ENCODE measurements at regions not wholly inside any gene's neighbourhood (a gene's known extent, or its start where the extent isn't known, plus 50 kb on each side); places are given as distances from the start of the nearest gene placed in this dataset.

DNA sequence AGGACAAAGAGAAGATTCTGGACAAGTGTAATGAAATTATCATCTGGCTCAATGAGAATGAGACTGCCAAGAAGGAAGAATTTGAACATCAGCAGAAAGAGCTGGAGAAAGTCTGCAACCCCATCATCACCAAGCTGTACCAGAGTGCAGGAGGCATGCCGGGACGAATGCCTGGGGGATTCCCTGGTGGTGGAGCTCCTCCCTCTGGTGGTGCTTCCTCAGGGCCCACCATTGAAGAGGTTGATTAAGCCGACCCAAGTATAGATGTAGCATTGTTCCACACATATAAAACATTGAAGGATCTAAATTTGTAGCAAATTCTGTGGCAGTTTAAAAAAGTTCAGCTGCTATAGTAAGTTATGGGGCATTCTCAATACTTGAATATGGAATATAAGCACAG lies 174.3 kb upstream of the CCND2 start:
- DNase-seq: no peak

DNA sequence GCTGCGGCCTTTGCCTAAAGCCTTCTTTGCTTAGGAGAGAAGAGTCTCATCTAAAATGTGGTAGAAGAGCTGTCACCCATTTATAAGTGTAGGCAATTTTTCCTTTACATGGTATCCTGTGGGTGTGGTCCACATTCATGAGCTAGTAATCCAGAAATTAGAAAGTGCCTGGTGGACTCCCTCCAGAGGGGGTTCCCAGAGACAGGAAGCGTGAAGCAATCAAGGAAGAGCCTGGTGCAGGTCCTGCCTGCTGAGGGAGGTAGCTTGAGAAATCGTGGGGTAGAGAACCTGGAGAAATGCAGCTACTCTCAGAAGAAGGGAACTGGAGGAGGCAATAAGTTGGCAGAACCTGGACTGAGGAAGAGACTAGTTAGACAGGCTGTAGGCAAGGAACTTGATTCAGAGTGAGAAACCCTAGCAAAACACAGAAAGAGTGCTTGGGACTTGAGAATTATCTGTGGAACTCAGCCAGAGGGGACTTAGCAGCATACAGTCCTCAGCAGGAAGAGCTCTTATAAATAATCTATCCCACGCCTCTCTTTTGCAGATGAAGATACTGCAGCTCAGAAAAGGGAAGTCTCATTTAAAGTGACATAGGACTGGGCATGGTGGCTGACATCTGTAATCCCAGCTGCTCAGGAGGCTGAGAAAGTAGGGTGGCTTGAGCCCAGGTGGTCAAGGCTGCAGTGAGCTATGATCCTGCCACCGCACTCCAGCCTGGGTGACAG lies 182.4 kb upstream of the CCND2 start:
- no peak for DNase-seq

GRCh38 chr12:4089956-4090355 lies 183.6 kb upstream of the CCND2 start:
- DNase-seq: no peak

- no peak for DNase-seq
Measured at GRCh38 chr12:4089121-4089606, 184.4 kb upstream of the CCND2 start.

DNA sequence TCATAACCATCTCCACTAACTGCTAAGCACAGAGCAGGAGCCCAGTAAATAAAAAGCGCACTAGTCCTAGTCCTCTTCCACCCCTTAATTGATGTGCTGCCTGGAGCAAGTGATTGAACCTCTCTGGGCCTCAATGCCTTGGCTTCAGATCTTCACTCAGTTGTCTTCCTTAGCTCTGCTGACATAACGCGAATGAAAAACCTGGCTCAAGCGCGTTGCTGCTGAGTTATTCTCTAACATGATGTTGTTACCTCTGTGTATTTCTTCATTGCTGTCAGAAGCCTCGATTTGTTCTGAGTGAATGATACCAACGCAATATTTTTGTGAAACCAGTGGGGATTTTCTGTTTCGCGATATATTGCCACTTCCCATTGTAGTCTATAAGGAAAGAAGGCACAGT lies 185.1 kb upstream of the CCND2 start:
- no peak for DNase-seq

DNA sequence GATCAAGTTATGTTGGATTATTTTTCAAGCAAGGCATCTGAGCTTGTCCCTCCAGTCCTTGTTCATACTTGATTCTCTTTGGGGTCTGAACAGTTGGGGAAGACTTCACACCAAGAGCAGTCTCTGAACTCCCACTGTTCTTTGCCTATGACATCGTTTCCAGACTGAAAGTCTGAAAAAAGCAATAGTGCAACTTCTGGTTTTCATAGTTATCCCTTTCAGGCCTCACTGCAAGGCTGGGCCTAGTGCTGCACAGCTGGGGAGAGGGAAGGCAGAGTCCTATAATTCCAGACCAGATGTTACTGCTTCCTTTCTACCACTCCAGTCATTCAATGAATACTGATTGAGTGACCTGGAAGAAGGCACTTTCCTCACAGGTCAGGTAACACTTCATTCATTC lies 187.1 kb upstream of the CCND2 start:
- no peak for DNase-seq

GRCh38 chr12:4084573-4084972 lies 189.0 kb upstream of the CCND2 start:
- no peak for DNase-seq

DNA sequence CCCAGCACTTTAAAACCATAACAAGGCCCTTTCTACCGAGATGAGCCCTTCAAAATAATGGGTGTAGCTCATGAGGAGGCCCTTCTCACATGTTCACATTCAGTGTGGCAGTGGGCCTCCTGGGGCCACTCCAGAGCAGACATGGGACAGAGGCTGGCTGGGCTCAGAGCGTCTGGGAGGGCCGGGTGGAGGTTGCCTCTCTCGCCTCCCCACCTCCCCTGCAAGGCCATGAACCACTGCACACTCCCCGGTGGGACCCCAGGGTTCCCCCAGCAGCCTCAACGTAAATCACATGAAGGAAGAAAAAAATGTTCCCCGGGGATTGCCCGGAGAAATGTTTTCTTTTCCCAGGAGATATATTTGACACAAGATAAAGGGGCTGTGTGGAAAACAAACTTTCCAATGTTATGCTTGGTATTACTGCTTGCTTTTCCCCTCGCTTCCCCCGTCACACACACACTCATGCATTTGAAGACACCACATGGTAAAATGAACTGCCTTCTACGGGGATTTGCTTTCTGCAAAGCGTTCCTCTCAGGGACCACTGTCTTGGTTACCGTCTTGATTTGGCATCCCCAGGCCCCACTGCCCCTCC lies 190.7 kb upstream of the CCND2 start:
- no peak for DNase-seq

DNA sequence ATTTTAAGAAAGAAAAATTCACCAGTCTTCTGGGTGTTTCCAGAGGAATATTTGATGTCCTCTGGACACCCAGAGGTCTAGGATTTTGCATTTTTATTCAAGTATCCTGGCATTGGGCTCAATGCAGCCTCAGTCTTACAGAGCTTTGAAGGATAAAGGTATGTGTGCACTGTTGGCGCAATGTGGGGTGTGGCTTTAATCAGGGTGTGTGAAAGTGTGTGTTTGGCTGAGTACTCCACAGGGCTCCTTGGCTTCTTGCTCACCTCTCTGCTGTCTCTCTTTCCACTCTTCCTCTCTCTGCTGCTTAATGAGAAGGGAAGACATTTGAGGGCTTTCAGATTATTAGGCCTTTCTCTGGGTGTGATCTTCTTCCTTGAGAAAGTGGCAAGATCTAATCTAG lies 193.3 kb upstream of the CCND2 start:
- DNase-seq: no peak

DNA sequence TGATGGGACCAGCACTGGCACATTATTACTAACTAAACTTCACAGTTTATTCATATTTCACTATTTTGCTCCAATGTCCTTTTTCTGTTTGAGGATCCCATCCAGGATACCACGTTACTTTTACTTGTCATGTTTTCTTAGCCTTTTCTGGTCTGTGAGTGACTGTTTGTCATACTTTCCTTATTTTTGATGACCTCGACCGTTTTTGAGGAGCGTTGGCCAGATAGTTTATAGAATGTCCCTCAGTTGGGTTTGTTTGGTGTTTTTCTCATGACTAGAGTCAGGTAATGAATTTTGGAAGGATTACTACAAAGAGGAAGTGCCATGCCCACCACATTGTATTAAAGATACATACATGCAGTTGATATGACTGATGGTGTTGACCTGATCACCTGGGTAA lies 199.4 kb upstream of the CCND2 start:
- no peak for DNase-seq

DNA sequence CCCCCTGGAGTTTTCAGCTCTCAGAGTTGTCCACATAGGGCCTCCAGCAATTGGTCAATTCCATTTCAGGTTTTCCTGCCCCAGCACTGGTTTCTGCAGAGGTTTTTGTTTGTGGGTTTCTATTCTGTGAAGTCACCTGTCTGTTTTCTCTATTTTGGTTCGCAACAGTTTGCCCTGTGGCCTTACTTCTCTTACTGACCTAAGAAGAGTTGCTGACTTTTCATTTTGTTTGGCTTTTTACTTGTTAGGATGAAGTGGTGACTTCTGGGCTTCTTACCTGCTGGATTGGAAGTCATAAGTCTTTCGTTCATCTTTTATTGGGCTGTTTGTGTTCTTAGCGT lies 196.4 kb upstream of the PARP11 start:
- DNase-seq: no peak

- DNase-seq: no peak
Measured at GRCh38 chr12:4068981-4069669, 195.9 kb upstream of the PARP11 start.

GRCh38 chr12:4064008-4064407 lies 190.8 kb upstream of the PARP11 start:
- no peak for DNase-seq

DNA sequence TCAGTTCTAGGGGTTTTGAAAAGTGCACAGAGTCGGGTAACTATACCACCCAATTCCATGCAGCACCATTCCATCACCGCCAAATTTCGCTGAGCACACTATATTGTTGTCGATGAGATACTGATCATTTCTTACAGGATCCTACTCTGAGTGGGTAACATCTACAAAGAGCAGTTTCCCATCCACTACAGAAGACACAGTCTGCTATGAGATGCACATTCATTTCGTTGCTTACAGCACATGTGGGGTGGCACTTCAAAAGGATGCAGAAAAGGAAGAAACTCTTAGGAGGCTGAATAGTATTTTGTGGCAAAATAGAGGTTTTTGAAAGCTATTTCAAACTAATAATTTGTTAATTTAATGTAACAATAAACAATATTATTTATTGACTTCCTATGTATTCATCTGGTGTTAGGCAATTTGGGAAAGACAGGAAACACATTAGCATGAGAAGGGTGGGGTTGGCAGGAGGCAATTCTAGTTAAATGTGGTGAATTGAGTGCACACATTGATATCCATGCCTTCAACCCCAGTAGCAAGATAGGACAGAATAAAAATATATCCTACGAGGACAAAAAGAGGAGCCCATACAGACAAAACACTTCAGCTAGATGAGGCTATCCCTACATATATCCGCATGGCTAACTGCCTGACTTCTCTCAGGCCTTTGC lies 186.8 kb upstream of the PARP11 start:
- no peak for DNase-seq

DNA sequence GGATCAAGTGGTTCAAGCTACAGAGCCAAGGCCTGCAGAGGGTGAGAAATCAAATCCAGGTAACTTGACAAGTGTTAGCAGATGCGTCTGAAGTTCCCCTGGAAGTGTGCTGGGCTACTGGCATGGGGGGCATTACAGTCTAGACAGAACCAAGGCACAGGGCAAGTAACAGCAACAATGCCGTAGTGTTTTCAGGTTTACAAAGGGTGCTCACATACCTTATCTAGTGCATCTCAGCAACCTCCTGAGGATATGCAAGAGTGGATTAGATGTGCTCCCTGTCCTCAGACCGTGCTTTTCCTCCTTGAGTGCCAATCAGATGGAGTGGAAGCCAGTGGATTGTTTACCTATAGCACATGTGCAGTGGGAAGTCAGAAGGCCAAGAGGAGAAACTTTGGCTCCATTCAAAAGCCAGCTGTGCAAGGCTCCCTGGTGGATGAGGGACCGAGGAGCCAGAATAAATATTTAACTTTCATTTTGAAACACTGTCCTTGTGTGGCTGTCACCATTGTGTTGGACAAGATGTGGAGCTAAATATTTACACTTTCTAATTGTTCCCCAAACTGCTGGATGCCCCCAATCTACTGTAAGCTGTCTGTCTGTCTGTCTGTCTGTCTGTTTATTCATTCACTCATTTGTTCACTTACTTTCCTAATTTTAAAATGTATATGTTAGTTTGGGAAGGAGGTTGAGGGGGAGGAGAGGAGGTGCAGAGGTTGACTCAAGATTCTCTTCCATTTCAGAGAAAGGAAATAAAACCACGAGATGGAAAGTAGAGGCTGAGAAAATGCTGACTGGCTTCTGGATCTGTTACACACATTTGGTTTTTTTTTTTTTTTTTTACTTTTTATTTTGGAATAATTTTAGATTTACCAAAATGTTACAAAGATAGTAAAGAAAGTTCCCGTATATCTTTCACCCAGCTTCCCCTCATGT lies 184.0 kb upstream of the PARP11 start:
- DNase-seq: no peak

DNA sequence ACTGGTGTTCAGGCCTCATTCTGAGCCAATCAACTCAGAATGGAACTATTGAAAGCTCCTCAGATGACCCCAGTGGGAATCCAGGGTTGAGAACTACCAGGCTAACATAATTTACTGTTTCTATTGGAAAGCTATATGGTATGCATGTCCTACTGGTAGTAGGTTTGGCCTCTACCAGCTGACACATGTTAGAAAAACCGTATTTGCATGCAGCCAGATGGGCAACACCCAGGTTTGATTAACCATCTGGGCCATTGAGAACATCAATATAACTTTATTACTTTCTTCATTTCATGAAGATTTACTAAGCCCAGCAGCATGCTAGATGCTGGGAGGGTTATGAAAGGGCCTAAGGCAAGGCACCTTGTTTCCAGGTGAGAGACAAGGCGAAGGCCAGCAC lies 181.4 kb upstream of the PARP11 start:
- no peak for DNase-seq

DNA sequence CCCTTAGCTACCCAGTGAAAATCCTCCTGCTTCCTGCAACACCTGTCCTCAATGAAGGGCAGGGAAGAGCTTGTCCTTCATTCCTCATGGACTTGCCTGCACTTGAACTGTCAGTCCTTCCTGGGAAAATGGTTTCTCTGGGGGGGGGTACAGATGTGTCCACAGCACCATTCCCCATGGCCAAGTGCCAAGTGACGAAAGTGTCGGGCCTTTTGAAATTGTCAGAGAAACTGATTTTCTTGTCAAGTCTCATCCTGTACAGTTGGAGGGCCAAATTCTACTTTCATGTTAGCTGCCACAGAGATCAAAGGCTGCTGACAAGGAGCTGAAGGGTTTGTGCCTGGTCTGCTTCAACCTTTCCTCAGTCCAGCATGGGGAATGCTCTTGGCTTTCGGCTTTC lies 179.5 kb upstream of the PARP11 start:
- no peak for DNase-seq

DNA sequence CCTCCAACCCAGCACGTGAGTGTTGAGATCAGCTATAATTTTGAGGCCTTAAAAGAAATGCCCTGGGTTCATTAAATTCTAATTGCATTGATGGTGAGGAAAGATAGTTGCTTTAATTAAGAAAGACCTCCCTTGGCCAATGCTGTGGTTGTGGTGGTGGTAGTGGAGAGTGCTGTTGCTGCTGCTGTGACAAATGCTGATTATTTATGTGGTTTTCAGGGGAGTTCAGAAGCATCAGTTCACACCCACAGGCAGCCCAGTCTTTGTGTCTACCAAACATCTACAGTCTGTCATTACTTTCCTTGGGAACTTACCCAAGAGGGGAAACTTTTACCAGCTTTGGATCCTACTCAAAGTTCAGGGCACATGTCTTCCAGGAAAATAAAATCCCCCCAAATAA lies 178.4 kb upstream of the PARP11 start:
- DNase-seq: no peak

- DNase-seq: no peak
Measured at GRCh38 chr12:4050340-4050739, 177.1 kb upstream of the PARP11 start.

DNA sequence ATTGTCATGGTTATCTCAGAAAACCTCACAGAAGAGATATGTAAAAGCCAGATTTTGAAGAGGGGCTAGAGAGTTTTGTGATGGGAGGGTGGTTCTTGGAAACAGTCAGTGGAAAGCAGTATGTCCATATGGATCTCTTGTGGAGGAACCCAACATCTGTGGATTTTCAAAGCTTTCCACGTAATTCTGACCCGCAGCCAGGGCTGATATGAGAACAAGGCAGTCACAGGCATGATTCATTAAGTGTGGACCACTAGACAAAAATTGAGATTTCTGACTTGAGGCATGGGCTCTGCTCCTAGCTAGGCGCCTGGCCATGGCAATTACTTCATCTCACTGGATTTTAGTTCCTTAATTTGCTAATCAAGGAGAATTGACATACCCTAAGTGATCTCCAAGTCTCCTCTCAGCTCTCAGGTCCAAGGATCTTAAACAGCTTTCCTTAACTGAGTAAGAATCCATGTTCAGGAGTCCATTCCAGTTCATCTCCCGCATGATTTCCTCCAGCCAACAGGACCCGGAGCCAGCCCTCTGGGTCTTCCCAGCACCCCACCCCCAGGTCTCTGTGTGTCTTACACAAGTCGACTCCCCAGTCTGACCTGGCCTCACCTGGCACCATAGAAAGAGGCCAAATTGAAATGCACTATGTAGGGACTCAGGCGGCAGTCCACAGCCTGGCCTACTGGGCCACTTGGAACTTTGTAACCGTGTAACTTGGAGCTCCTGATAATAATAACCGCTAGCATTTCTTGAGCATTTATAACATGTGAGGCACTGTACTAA lies 176.3 kb upstream of the PARP11 start:
- no peak for DNase-seq

GRCh38 chr12:4047421-4047820 lies 174.2 kb upstream of the PARP11 start:
- no peak for DNase-seq

DNA sequence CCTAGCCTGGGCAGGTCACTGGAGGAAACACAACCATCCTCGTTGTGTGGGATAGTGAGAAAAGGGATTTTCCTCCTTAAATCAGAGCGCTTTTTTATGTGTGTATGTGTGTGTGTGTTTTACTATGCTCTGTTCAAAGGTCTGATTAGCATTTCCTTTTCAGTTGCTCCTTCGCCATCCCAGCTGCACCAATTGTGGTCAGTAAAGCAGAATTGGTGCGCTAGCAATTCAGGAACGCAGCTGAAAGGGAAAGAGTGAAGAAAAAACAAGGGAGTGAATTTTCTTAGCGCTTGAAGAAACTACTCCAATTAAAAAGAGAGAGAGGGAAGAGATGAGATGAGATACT lies 173.3 kb upstream of the PARP11 start:
- no peak for DNase-seq
